NCI-H1048 (cell line): ENCODE measurements at regions not wholly inside any gene's neighbourhood (a gene's known extent, or its start where the extent isn't known, plus 50 kb on each side); places are given as distances from the start of the nearest gene placed in this dataset.
"Not testable (repeated sequence)": the region's sequence is repeated elsewhere in the genome, so short reads cannot be mapped to it uniquely, and the experiment has no call there.

Experiments
- DNase-seq: peaks from one replicate; lab custom pipeline; 2025; lab: John Stamatoyannopoulos, UW

DNA sequence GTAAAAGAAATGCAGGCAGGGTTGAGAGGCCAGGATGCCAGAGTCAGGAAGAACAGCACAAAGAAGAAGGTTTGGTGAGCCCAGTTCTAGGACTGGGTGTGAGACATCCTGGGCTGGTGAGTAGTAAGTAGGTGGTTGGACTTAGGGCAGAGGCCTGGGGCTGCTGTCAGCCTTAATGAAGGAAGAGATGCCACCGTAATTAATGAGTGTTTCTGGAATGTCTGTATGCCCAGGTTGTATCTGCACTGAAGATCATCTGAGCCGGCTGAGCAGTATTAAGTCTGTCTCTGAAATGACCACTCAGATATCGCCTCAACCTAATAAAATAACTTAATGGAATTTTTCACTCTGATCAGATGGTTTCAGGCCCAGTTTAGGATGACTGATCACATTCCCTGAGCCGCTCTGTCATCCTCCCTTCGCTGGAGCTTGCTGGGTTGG is 532.9 kb upstream of the IL12A start:
- DNase-seq = no peak

DNA sequence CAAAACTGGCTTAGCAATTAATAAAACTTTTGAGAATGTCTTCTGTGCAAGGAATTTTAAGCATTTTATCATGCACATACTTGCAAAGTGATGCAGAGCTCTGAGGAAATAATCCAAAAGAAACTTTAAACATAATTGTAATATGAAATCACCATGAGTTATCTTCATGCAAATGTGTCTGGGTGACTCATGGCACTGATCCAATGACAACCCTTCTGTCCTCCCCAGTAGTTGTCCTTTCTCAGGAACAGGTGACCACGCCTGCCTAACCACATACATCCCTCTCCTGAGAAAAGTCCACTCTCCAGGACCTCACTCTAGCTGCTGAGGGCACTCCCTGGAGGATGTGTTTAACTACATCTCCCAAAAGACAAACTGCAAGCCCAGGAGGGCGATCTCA is 530.6 kb upstream of the IL12A start:
- no peak for DNase-seq

GRCh38 chr3:159458982-159459381 is 529.7 kb upstream of the IL12A start:
- DNase-seq = no peak

DNA sequence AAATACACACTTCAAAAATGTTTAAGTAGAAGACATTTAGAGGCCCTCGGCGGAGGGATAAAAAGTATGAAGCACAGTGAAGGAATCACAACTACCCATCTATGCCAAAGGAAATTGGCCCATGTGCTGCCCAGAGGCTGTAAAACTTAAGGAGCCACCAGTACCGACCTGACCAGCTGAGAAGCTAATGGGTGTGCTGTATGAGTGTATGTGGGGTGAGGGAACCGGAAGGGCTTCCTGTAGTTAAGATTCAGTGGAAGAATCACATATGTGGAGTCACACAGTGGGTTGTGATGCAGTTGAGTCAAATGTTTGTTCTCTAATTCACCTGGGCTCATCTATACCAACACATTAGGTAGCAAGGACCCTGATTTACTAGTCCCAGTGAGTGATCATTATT is 516.0 kb upstream of the IL12A start:
- no peak for DNase-seq

GRCh38 chr3:159473206-159473605 is 515.4 kb upstream of the IL12A start:
- DNase-seq = no peak

DNA sequence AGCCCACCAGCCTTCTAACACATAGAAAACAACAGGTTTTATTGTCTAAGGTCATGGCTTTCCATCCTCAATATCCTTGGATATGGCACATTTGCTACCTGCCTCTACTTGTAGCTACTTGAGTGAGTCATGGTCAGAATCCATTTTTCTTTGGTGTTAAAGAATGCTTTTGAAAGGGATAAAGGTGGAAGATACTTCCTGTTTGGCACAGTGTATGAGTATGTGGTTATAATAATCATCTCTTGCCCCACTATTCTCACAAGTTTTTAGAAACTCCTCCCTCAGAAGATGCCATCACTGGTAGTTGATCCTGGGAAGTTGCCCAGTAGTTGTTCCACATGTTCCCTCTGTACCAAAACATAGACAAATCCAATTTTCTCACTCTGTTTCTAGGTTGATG is 508.6 kb upstream of the IL12A start:
- no peak for DNase-seq

GRCh38 chr3:159482241-159482993 is 506.2 kb upstream of the IL12A start:
- DNase-seq = no peak

DNA sequence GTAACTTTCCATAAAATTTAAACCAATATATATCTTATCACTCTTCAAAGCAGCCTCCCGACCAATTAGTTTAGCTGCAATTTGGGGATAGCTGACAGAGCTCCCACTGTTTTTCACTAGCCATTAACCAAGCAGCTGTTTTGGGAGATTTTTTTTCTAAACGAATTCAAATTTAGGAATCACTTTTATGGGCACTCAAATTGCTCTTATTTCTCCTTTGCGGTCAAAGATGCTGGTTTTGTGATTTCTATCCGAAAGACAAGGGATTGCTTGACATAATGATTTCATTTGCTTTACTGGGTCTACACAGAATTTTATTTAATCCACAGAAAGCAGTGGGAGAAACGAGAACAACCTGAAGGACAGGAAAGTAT is 505.7 kb upstream of the IL12A start:
- DNase-seq = no peak

DNA sequence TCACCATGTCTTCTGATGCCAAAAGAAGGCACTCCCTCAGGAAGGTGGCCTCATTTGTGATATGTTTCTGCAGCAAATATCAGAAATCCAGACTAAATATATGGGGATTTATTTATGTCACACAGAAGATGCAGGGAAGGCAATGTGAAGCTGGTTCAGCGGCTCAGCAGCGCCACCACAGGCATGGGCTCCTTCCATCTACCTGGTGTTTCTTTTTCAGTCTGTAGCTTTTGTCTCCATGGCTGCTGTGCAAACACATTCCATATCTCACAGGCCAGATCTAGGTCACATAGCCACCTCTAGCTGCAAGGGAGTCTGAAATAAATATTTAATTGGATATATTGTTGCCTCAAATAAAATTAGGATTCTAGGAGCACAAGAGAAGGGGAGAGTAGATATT is 502.1 kb upstream of the IL12A start:
- no peak for DNase-seq

- no peak for DNase-seq
Observed at GRCh38 chr3:159487304-159487703, 501.3 kb upstream of the IL12A start.

GRCh38 chr3:159488602-159489001 is 500.0 kb upstream of the IL12A start:
- no peak for DNase-seq

DNA sequence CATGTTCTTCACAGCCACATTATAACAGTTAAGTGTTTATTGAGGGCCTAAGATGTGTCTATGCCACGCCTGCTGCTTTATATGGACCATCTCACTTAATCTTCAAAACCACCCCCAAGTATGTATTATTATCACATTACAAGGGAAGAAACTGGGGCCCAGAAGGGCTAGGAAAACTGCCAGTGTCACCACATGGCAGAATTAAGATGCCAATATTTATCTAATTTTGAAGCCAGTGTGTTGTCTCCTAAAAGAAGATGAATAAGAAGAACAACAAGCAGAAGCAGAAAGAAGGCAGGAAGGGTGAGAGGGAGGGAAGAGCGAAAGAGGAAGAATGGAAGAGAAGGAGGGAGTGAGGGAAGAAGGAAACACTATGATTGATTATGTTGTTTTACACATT is 491.3 kb upstream of the IL12A start:
- no peak for DNase-seq

DNA sequence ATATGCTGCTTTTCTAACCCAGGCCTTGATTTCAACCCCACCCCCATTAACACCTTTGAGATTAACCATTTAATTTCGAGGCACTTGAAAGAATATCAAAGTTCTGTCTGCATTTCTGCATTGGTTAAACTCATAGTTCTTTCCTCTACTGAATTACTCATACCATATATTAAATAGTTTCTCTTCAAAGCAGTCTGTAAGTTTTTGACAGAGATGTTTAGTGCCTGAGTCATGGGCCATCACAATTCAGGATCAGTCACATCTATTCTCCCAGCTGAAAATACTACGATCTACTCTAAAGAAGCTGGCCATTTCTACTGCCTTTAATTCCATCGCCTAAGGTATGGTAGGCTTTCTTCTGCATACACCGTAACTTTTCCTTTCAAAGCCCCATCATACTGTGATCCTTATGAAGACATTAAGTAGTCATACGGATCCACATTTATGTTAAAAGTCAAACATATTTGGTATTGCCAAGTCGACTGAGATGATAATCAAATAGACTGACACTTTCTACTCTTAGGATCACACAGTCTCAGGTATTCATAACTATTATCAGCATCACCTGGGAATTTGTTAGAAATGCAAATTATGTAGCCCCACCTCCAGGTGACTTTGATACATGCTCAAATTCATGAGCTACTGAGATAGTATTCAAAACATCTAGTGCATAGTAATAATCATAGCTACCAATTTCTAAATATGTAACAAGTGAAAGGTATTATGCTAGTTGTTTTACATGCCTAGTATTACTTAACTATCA is 489.4 kb upstream of the IL12A start:
- no peak for DNase-seq

DNA sequence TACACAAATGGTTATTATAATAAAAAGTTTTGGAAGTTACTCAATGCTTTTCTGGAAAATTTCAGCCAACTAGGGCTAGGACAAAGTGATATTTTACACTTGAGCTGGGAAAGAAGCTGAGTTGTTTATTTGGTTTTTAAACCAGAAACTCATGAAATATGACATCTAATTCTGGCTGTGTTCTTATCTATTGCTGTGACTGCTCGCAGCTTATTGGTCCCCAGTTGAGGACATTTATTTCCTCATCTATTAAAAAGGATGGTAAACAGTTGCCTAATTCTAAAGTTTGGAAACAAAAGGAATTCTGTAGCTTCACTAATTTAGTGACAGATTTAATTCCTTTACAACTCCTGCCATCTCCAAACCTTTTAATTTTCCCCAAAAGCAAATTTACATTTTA is 487.6 kb upstream of the IL12A start:
- no peak for DNase-seq

DNA sequence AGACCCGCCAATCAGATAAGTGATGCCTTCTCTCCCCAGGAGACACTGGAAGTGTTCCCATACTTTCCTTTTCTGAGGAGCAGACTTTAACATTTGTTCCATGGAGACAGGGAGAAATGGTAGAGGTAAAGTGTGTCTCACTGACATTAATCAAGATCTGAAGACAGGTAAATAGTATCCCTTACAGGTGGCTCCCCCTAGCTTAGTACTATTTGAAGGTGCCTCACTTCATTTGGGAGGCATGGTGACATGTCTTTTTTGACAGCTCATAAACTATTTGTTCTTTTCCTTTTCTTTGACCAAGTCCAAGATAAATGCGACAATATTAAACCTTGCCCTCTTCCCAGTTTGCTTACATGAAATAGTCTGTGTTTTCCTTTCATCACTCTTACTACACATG is 485.6 kb upstream of the IL12A start:
- DNase-seq = no peak

- not testable (repeated sequence) for DNase-seq
Observed at GRCh38 chr3:159510988-159511387, 477.6 kb upstream of the IL12A start.

DNA sequence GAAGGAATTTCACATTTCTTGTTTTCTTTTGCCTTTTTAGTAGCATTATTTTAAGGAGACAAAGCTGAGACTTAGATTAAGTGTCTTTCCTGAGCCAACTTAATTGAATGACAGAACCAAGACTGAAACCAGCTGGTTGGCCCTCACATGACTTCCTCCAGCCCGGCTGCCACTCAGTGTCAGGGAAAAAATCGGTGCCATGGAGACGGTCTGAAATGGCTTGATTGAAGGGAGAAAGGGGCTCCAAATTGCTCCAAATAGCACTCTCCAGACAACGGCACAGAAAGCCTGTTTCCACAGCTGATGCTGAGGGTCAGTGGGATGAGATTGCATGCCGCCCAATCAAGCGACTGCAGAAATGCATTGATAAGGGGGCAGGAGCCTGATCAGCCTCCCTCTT is 475.2 kb upstream of the IL12A start:
- no peak for DNase-seq

GRCh38 chr3:159513867-159514380 is 474.7 kb upstream of the IL12A start:
- no peak for DNase-seq

DNA sequence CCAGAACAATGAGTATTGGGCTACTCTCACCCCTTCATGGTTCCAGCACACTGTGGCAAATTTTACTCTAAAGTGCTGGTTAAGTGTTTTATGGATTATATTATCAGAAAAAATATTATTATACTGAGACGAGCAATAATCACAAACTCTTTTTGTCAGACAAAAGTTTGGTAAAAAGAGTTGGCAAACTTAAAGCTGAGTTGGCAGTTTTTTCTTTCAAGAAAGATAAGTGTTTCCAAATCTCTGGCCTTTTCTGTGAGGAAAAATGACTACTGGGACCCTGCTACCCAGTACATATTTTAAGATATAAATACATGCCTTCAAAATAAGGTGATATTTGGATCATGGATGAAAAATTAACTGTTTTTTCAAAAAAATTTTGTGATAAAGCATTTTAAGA is 471.5 kb upstream of the IL12A start:
- no peak for DNase-seq

- DNase-seq = no peak
Observed at GRCh38 chr3:159520638-159521037, 468.0 kb upstream of the IL12A start.

- DNase-seq = no peak
Observed at GRCh38 chr3:159522276-159522675, 466.4 kb upstream of the IL12A start.

GRCh38 chr3:159528251-159528895 is 460.3 kb upstream of the IL12A start:
- no peak for DNase-seq

GRCh38 chr3:159532577-159532976 is 456.1 kb upstream of the IL12A start:
- DNase-seq = no peak
